HFF-Myc (cell line): ENCODE measurements at regions not wholly inside any gene's neighbourhood (a gene's known extent, or its start where the extent isn't known, plus 50 kb on each side); places are given as distances from the start of the nearest gene placed in this dataset.

ENCODE experiments used
- DNase-seq: peaks from one replicate; pipeline ENCODE4 v3.0.0-alpha.2; 2011; ENCODE audit warnings: low read depth; ENCODE audit errors: extremely low read depth
- H3K4me3 ChIP-seq: replicated peaks from 2 replicates; pipeline ENCODE4 v1.5.1; 2011; ENCODE audit warnings: low read depth, mild to moderate bottlenecking, control low read depth, low read length
- CTCF ChIP-seq: IDR thresholded peaks from 2 replicates; pipeline ENCODE4 v1.5.1; 2012; ENCODE audit warnings: mild to moderate bottlenecking, low read depth, low read length, control low read depth; ENCODE audit errors: missing control alignments

- TF ChIP-seq CTCF = no peak
- no peak overlapping the region for H3K4me3 ChIP-seq
- DNase-seq = no peak
These were observed 365.5 kb upstream of the ID2 start for GRCh38 chr2:8316356-8316755.

GRCh38 chr2:8317418-8317817 lies 364.4 kb upstream of the ID2 start:
- no peak for TF ChIP-seq CTCF
- H3K4me3 ChIP-seq = no peak overlapping the region
- no peak for DNase-seq

GRCh38 chr2:8319219-8319618 lies 362.6 kb upstream of the ID2 start:
- DNase-seq = no peak
- TF ChIP-seq CTCF = no peak
- H3K4me3 ChIP-seq = no peak overlapping the region

GRCh38 chr2:8320311-8321066 lies 361.4 kb upstream of the ID2 start:
- no peak overlapping the region for H3K4me3 ChIP-seq
- no peak for DNase-seq
- no peak for TF ChIP-seq CTCF

GRCh38 chr2:8322634-8323033 lies 359.2 kb upstream of the ID2 start:
- TF ChIP-seq CTCF = no peak
- no peak overlapping the region for H3K4me3 ChIP-seq
- DNase-seq = no peak

GRCh38 chr2:8324164-8324856 lies 357.5 kb upstream of the ID2 start:
- no peak for TF ChIP-seq CTCF
- H3K4me3 ChIP-seq = no peak overlapping the region
- DNase-seq = no peak
